ENCODE measurements at regions not wholly inside any gene's neighbourhood (a gene's known extent, or its start where the extent isn't known, plus 50 kb on each side); places are given as distances from the start of the nearest gene placed in this dataset.

- Histone ChIP-seq H3K4me3 (ENCODE audit: insufficient read length, low read depth) (no peak overlapping the region), H3K27me3 (ENCODE audit: insufficient read depth, insufficient read length) (no peaks in the 10 kb centered on the region), H3K9me3 (ENCODE audit: insufficient read depth, low read length) (no peaks in the 10 kb centered on the region), H3K36me3 (ENCODE audit: insufficient read depth, insufficient read length, low read length) (no peaks in the 10 kb centered on the region), H3K9ac (ENCODE audit: insufficient read length, low read depth) (no peak overlapping the region), H3K4me1 (ENCODE audit: insufficient read depth, insufficient read length) (no peaks in the 10 kb centered on the region)
- TF ChIP-seq SUZ12 (IDR thresholded peaks at IDR 0.05; ENCODE audit: extremely low read depth, insufficient read depth, insufficient read length), result no peak
- TF ChIP-seq ZNF274 (IDR thresholded peaks at IDR 0.05; ENCODE audit: low read depth, low read length), result no peak
- no peak for TF ChIP-seq YY1 (IDR thresholded peaks at IDR 0.05; ENCODE audit: insufficient read depth, insufficient read length)
- no peak for DNase-seq (ENCODE audit: low read depth, low spot score)
These were observed 1111.8 kb upstream of the ACO1 start for GRCh38 chr9:31272456-31273295.

GRCh38 chr9:31275419-31275818 is 1109.0 kb upstream of the ACO1 start:
- no peak overlapping the region for H3K4me3 ChIP-seq (ENCODE audit: insufficient read length, low read depth)
- TF ChIP-seq SUZ12 (IDR thresholded peaks at IDR 0.05; ENCODE audit: extremely low read depth, insufficient read depth, insufficient read length), result no peak
- TF ChIP-seq YY1 (IDR thresholded peaks at IDR 0.05; ENCODE audit: insufficient read depth, insufficient read length), result no peak
- TF ChIP-seq ZNF274 (IDR thresholded peaks at IDR 0.05; ENCODE audit: low read depth, low read length), result no peak
- no peaks in the 10 kb centered on the region for H3K36me3 ChIP-seq (ENCODE audit: insufficient read depth, insufficient read length, low read length)
- no peaks in the 10 kb centered on the region for H3K4me1 ChIP-seq (ENCODE audit: insufficient read depth, insufficient read length)
- no peaks in the 10 kb centered on the region for H3K27me3 ChIP-seq (ENCODE audit: insufficient read depth, insufficient read length)
- H3K9me3 ChIP-seq (ENCODE audit: insufficient read depth, low read length), result no peaks in the 10 kb centered on the region
- no peak overlapping the region for H3K9ac ChIP-seq (ENCODE audit: insufficient read length, low read depth)
- DNase-seq (ENCODE audit: low read depth, low spot score), result no peak

- no peak for TF ChIP-seq YY1 (IDR thresholded peaks at IDR 0.05; ENCODE audit: insufficient read depth, insufficient read length)
- TF ChIP-seq SUZ12 (IDR thresholded peaks at IDR 0.05; ENCODE audit: extremely low read depth, insufficient read depth, insufficient read length), result no peak
- no peak for TF ChIP-seq ZNF274 (IDR thresholded peaks at IDR 0.05; ENCODE audit: low read depth, low read length)
- H3K4me1 ChIP-seq (ENCODE audit: insufficient read depth, insufficient read length), result no peaks in the 10 kb centered on the region
- no peaks in the 10 kb centered on the region for H3K36me3 ChIP-seq (ENCODE audit: insufficient read depth, insufficient read length, low read length)
- H3K9ac ChIP-seq (ENCODE audit: insufficient read length, low read depth), result no peak overlapping the region
- peaks cover 5% of the 10 kb centered on the region; the same call in 1 of the 2 replicates for H3K9me3 ChIP-seq (ENCODE audit: insufficient read depth, low read length)
- H3K4me3 ChIP-seq (ENCODE audit: insufficient read length, low read depth), result no peak overlapping the region
- no peak for DNase-seq (ENCODE audit: low read depth, low spot score)
- no peaks in the 10 kb centered on the region for H3K27me3 ChIP-seq (ENCODE audit: insufficient read depth, insufficient read length)
These were observed 1093.7 kb upstream of the ACO1 start for GRCh38 chr9:31290731-31291130.

GRCh38 chr9:31302620-31303418 is 1081.6 kb upstream of the ACO1 start:
- no peaks in the 10 kb centered on the region for H3K9me3 ChIP-seq (ENCODE audit: insufficient read depth, low read length)
- TF ChIP-seq YY1 (IDR thresholded peaks at IDR 0.05; ENCODE audit: insufficient read depth, insufficient read length) (no peak), SUZ12 (IDR thresholded peaks at IDR 0.05; ENCODE audit: extremely low read depth, insufficient read depth, insufficient read length) (no peak), ZNF274 (IDR thresholded peaks at IDR 0.05; ENCODE audit: low read depth, low read length) (no peak)
- H3K4me3 ChIP-seq (ENCODE audit: insufficient read length, low read depth), result no peak overlapping the region
- H3K36me3 ChIP-seq (ENCODE audit: insufficient read depth, insufficient read length, low read length), result no peaks in the 10 kb centered on the region
- no peak overlapping the region for H3K9ac ChIP-seq (ENCODE audit: insufficient read length, low read depth)
- H3K27me3 ChIP-seq (ENCODE audit: insufficient read depth, insufficient read length), result no peaks in the 10 kb centered on the region
- DNase-seq (ENCODE audit: low read depth, low spot score), result no peak
- no peaks in the 10 kb centered on the region for H3K4me1 ChIP-seq (ENCODE audit: insufficient read depth, insufficient read length)

GRCh38 chr9:31304576-31304975 is 1079.9 kb upstream of the ACO1 start:
- Histone ChIP-seq H3K36me3 (ENCODE audit: insufficient read depth, insufficient read length, low read length) (no peaks in the 10 kb centered on the region), H3K4me3 (ENCODE audit: insufficient read length, low read depth) (no peak overlapping the region), H3K9ac (ENCODE audit: insufficient read length, low read depth) (no peak overlapping the region), H3K27me3 (ENCODE audit: insufficient read depth, insufficient read length) (no peaks in the 10 kb centered on the region), H3K9me3 (ENCODE audit: insufficient read depth, low read length) (no peaks in the 10 kb centered on the region), H3K4me1 (ENCODE audit: insufficient read depth, insufficient read length) (no peaks in the 10 kb centered on the region)
- DNase-seq (ENCODE audit: low read depth, low spot score), result no peak
- TF ChIP-seq SUZ12 (IDR thresholded peaks at IDR 0.05; ENCODE audit: extremely low read depth, insufficient read depth, insufficient read length) (no peak), ZNF274 (IDR thresholded peaks at IDR 0.05; ENCODE audit: low read depth, low read length) (no peak), YY1 (IDR thresholded peaks at IDR 0.05; ENCODE audit: insufficient read depth, insufficient read length) (no peak)

- DNase-seq (ENCODE audit: low read depth, low spot score), result no peak
- no peak overlapping the region for H3K4me3 ChIP-seq (ENCODE audit: insufficient read length, low read depth)
- TF ChIP-seq ZNF274 (IDR thresholded peaks at IDR 0.05; ENCODE audit: low read depth, low read length) (no peak), SUZ12 (IDR thresholded peaks at IDR 0.05; ENCODE audit: extremely low read depth, insufficient read depth, insufficient read length) (no peak), YY1 (IDR thresholded peaks at IDR 0.05; ENCODE audit: insufficient read depth, insufficient read length) (no peak)
- no peaks in the 10 kb centered on the region for H3K9me3 ChIP-seq (ENCODE audit: insufficient read depth, low read length)
- H3K27me3 ChIP-seq (ENCODE audit: insufficient read depth, insufficient read length), result no peaks in the 10 kb centered on the region
- H3K9ac ChIP-seq (ENCODE audit: insufficient read length, low read depth), result no peak overlapping the region
- H3K4me1 ChIP-seq (ENCODE audit: insufficient read depth, insufficient read length), result no peaks in the 10 kb centered on the region
- no peaks in the 10 kb centered on the region for H3K36me3 ChIP-seq (ENCODE audit: insufficient read depth, insufficient read length, low read length)
These were observed 1070.2 kb upstream of the ACO1 start for GRCh38 chr9:31314241-31314640.

- TF ChIP-seq YY1 (IDR thresholded peaks at IDR 0.05; ENCODE audit: insufficient read depth, insufficient read length), result no peak
- no peak for TF ChIP-seq ZNF274 (IDR thresholded peaks at IDR 0.05; ENCODE audit: low read depth, low read length)
- no peak for TF ChIP-seq SUZ12 (IDR thresholded peaks at IDR 0.05; ENCODE audit: extremely low read depth, insufficient read depth, insufficient read length)
- no peaks in the 10 kb centered on the region for H3K9me3 ChIP-seq (ENCODE audit: insufficient read depth, low read length)
- DNase-seq (ENCODE audit: low read depth, low spot score), result no peak
These were observed 1063.9 kb upstream of the ACO1 start for GRCh38 chr9:31320494-31320893.

More at GRCh38 chr9:31320494-31320893, 1063.9 kb upstream of the ACO1 start:
- Histone ChIP-seq H3K4me3 (ENCODE audit: insufficient read length, low read depth) (no peak overlapping the region), H3K27me3 (ENCODE audit: insufficient read depth, insufficient read length) (no peaks in the 10 kb centered on the region), H3K9ac (ENCODE audit: insufficient read length, low read depth) (no peak overlapping the region), H3K36me3 (ENCODE audit: insufficient read depth, insufficient read length, low read length) (no peaks in the 10 kb centered on the region), H3K4me1 (ENCODE audit: insufficient read depth, insufficient read length) (peaks cover 2% of the 10 kb centered on the region)

Measured in NT2/D1 (cell line).